ENCODE measurements at regions not wholly inside any gene's neighbourhood (a gene's known extent, or its start where the extent isn't known, plus 50 kb on each side); places are given as distances from the start of the nearest gene placed in this dataset.

- ChIA-PET CTCF (interaction anchor here (1.4 kb wide), 1 partner anchor 10 kb away, joined by 3 read pairs; no protein-coding TSS in a partner anchor), POLR2A (interaction anchor here (0.5 kb wide), 2 partner anchors 23 to 178 kb away, joined by 3 read pairs; no protein-coding TSS in a partner anchor), RAD21 (ENCODE audit: unreplicated experiment) (no interaction called here), SMC1A (ENCODE audit: uncharacterized antibody, unreplicated experiment) (interaction anchor here (1.1 to 1.4 kb wide), 2 partner anchors 54 to 369 kb away, joined by 3 to 4 read pairs; no protein-coding TSS in a partner anchor)
- intact Hi-C loops (cut with micrococcal nuclease; ENCODE audit: unreplicated experiment), result no loop called here
- TF ChIP-seq RAD51 (IDR thresholded peaks at IDR 0.05) (no peak), FOXM1 (IDR thresholded peaks at IDR 0.05; ENCODE audit: low read depth, low read length) (no peak), HSF1 (IDR thresholded peaks at IDR 0.05; ENCODE audit: low read depth, low read length) (no peak), NR2C1 (IDR thresholded peaks at IDR 0.05) (no peak), ASH2L (IDR thresholded peaks at IDR 0.05; ENCODE audit: borderline replicate concordance, low read depth) (no peak)
- Histone ChIP-seq H3K79me2 (ENCODE audit: control insufficient read depth, insufficient read depth, low read length) (no peaks in the 10 kb centered on the region), H3K27ac (ENCODE audit: control insufficient read depth, insufficient read depth) (no peak overlapping the region), H4K20me1 (ENCODE audit: control insufficient read depth, insufficient read depth) (no peaks in the 10 kb centered on the region), H2AFZ (ENCODE audit: control insufficient read depth, low read depth, low read length) (no peak overlapping the region), H3K4me1 (ENCODE audit: control insufficient read depth, insufficient read depth, low read length) (no peaks in the 10 kb centered on the region), H3K27me3 (replicated peaks in 1 of 2; ENCODE audit: control insufficient read depth in 2 of 2, insufficient read depth in 2 of 2, low read length in 1 of 2) (no peaks in the 10 kb centered on the region), H3K4me3 (no peak overlapping the region), H3K9ac (ENCODE audit: control insufficient read depth, insufficient read depth, low read length) (no peak overlapping the region), H3K36me3 (ENCODE audit: control insufficient read depth in 2 of 2, insufficient read depth in 2 of 2, low read length in 1 of 2) (no peaks in the 10 kb centered on the region), H3K9me3 (replicated peaks; ENCODE audit: control insufficient read depth, insufficient read depth, low read length) (no peaks in the 10 kb centered on the region), H3K4me2 (ENCODE audit: control insufficient read depth, insufficient read depth) (no peak overlapping the region)
- FAIRE-seq (no peak), DNase-seq (ENCODE audit: low read depth, low spot score) (no peak), ATAC-seq (no peak)
- in situ Hi-C loops (cut with MboI), result no loop called here
- BruUV-seq (replicated peaks), result no TSS peak
- 23% methylated on average over 4 of the region's 4 CpGs for whole genome bisulfite sequencing (ENCODE audit: insufficient coverage, insufficient replicate concordance, low lambda C conversion rate, missing lambda C conversion rate)
Observed at GRCh38 chr1:56215771-56216170, 363.6 kb downstream of the PLPP3 start.

- DNase-seq (ENCODE audit: low read depth, low spot score) (no peak), ATAC-seq (no peak), FAIRE-seq (no peak)
- Histone ChIP-seq H3K4me1 (ENCODE audit: control insufficient read depth, insufficient read depth, low read length) (no peaks in the 10 kb centered on the region), H3K79me2 (ENCODE audit: control insufficient read depth, insufficient read depth, low read length) (no peaks in the 10 kb centered on the region), H3K4me3 (no peak overlapping the region), H4K20me1 (ENCODE audit: control insufficient read depth, insufficient read depth) (no peaks in the 10 kb centered on the region), H3K9me3 (replicated peaks; ENCODE audit: control insufficient read depth, insufficient read depth, low read length) (no peaks in the 10 kb centered on the region), H3K27ac (ENCODE audit: control insufficient read depth, insufficient read depth) (no peak overlapping the region), H3K4me2 (ENCODE audit: control insufficient read depth, insufficient read depth) (no peak overlapping the region), H3K9ac (ENCODE audit: control insufficient read depth, insufficient read depth, low read length) (no peak overlapping the region), H3K27me3 (replicated peaks in 1 of 2; ENCODE audit: control insufficient read depth in 2 of 2, insufficient read depth in 2 of 2, low read length in 1 of 2) (no peaks in the 10 kb centered on the region), H2AFZ (ENCODE audit: control insufficient read depth, low read depth, low read length) (no peak overlapping the region), H3K36me3 (ENCODE audit: control insufficient read depth in 2 of 2, insufficient read depth in 2 of 2, low read length in 1 of 2) (no peaks in the 10 kb centered on the region)
- in situ Hi-C loops (cut with MboI), result no loop called here
- intact Hi-C loops (cut with micrococcal nuclease; ENCODE audit: unreplicated experiment), result no loop called here
- ChIA-PET SMC1A (ENCODE audit: uncharacterized antibody, unreplicated experiment) (interaction anchor here (1.0 to 1.7 kb wide), 4 partner anchors 14 to 81 kb away, joined by 3 to 5 read pairs (median 4); no protein-coding TSS in a partner anchor), CTCF (interaction anchor here (1.4 to 1.6 kb wide), 2 partner anchors 11 to 32 kb away, joined by 3 read pairs; no protein-coding TSS in a partner anchor), RAD21 (ENCODE audit: unreplicated experiment) (no interaction called here), POLR2A (interaction anchor here (0.5 to 0.7 kb wide), 2 partner anchors 14 to 178 kb away, joined by 3 read pairs; no protein-coding TSS in a partner anchor)
- no TSS peak for BruUV-seq (replicated peaks)
- 53% methylated on average over 3 of the region's 3 CpGs for WGBS (ENCODE audit: insufficient coverage, insufficient replicate concordance, low lambda C conversion rate, missing lambda C conversion rate)
- no peak for TF ChIP-seq MEF2B (IDR thresholded peaks at IDR 0.05; ENCODE audit: partially characterized antibody, poor library complexity, severe bottlenecking)
- TF ChIP-seq ZBTB33 (IDR thresholded peaks at IDR 0.05), result no peak
- TF ChIP-seq NFIC (IDR thresholded peaks at IDR 0.05; ENCODE audit: low read depth, low read length), result no peak
- no peak for TF ChIP-seq RELB (IDR thresholded peaks at IDR 0.05; ENCODE audit: low read depth)
- no peak for TF ChIP-seq PAX5 (IDR thresholded peaks at IDR 0.05; ENCODE audit: borderline replicate concordance, low read depth, low read length)
- no peak for TF ChIP-seq TAF1 (IDR thresholded peaks at IDR 0.05; ENCODE audit: borderline replicate concordance, low read depth, low read length)
- TF ChIP-seq NFYB (IDR thresholded peaks at IDR 0.05; ENCODE audit: insufficient read depth, low read depth, low read length), result no peak
- no peak for TF ChIP-seq RAD21 (IDR thresholded peaks at IDR 0.05; ENCODE audit: insufficient read depth, low read depth, low read length)
Observed at GRCh38 chr1:56215086-56215485, 364.3 kb downstream of the PLPP3 start.
